OCI-LY7 (cell line): ENCODE measurements at regions not wholly inside any gene's neighbourhood (a gene's known extent, or its start where the extent isn't known, plus 50 kb on each side); places are given as distances from the start of the nearest gene placed in this dataset.

ENCODE experiments used
- BruUV-seq: library from RNA; stranded (reverse); fragments of 400-500 nt; replicated peaks from 2 replicates; lab custom pipeline; 2021; lab: Mats Ljungman, UMichigan
- CTCF ChIA-PET: fragments of 300-600 bp; sonication (Branson Sonifier 250); formaldehyde crosslinking; loops from one replicate; lab custom pipeline; 2022; ENCODE audit warnings: antibody characterized with exemption; ENCODE audit not compliant: unreplicated experiment; lab: Charles Lee
- POLR2A ChIA-PET: fragments of 300-600 bp; sonication (Branson Sonifier 250); formaldehyde crosslinking; loops from one replicate; lab custom pipeline; 2022; ENCODE audit warnings: antibody characterized with exemption; lab: Charles Lee
- DNase-seq: peaks from one replicate; pipeline ENCODE4 v3.0.0-alpha.2; 2015; ENCODE audit warnings: low spot score
- H2AFZ ChIP-seq: fragments of 200-600 bp; sonication (generic), shearing (Covaris generic); 2 replicates; pipeline ENCODE4 v1.6.1; 2014; ENCODE audit warnings: mild to moderate bottlenecking, antibody characterized with exemption, low read length, moderate library complexity
- H3K27ac ChIP-seq: fragments of 200-600 bp; sonication (generic); 2 replicates; pipeline ENCODE4 v1.5.1; 2014; ENCODE audit warnings: mixed run types, low read depth, mild to moderate bottlenecking, moderate library complexity, low read length, inconsistent platforms; ENCODE audit not compliant: poor library complexity, severe bottlenecking
- H3K36me3 ChIP-seq: fragments of 200-600 bp; sonication (generic); 2 replicates; pipeline ENCODE4 v1.6.1; 2014; ENCODE audit warnings: mild to moderate bottlenecking, antibody characterized with exemption, low read length, moderate library complexity, mixed read lengths; ENCODE audit not compliant: insufficient read depth
- H3K4me1 ChIP-seq: fragments of 200-600 bp; sonication (generic); 2 replicates; pipeline ENCODE4 v1.5.1; 2014; ENCODE audit warnings: mild to moderate bottlenecking, low read length; ENCODE audit not compliant: insufficient read depth, poor library complexity, severe bottlenecking
- H3K4me2 ChIP-seq: fragments of 200-600 bp; sonication (generic); 2 replicates; pipeline ENCODE4 v1.6.1; 2014; ENCODE audit warnings: mild to moderate bottlenecking, low read length
- H3K4me3 ChIP-seq: fragments of 200-600 bp; sonication (generic); 2 replicates; pipeline ENCODE4 v1.5.1; 2014; ENCODE audit warnings: mild to moderate bottlenecking, low read depth, low read length; ENCODE audit not compliant: poor library complexity, severe bottlenecking
- H3K79me2 ChIP-seq: fragments of 200-600 bp; sonication (generic); 2 replicates; pipeline ENCODE4 v1.6.1; 2016; ENCODE audit warnings: low read depth, mild to moderate bottlenecking, low read length, moderate library complexity, mixed read lengths; ENCODE audit not compliant: insufficient read depth
- H3K9me2 ChIP-seq: fragments of 200-600 bp; sonication (generic); 2 replicates; pipeline ENCODE4 v1.6.1; 2016; ENCODE audit warnings: mild to moderate bottlenecking, low read length, mixed read lengths; ENCODE audit not compliant: insufficient read depth
- H3K9me3 ChIP-seq: fragments of 200-600 bp; sonication (generic); 2 replicates; pipeline ENCODE4 v1.6.1; 2014; ENCODE audit warnings: mild to moderate bottlenecking, mixed run types, low read length, mixed read lengths
- H4K20me1 ChIP-seq: fragments of 200-600 bp; sonication (generic); 2 replicates; pipeline ENCODE4 v1.6.1; 2014; ENCODE audit warnings: mild to moderate bottlenecking, antibody characterized with exemption, low read length, moderate library complexity, mixed read lengths; ENCODE audit not compliant: insufficient read depth
- CTCF ChIP-seq: fragments of 200-600 bp; sonication (generic); conservative IDR thresholded peaks from 2 replicates; pipeline ENCODE4 v1.5.1; 2014; ENCODE audit warnings: mild to moderate bottlenecking, antibody characterized with exemption, low read length, moderate library complexity, mixed read lengths
- EZH2phosphoT487 ChIP-seq: fragments of 200-600 bp; sonication (generic); IDR thresholded peaks from 2 replicates; pipeline ENCODE4 v1.6.1; 2018; ENCODE audit warnings: low read depth, borderline replicate concordance, mild to moderate bottlenecking, mixed run types, antibody characterized with exemption, low read length, moderate library complexity, mixed read lengths
- intact Hi-C: fragments of 100-400 bp; cut with micrococcal nuclease; formaldehyde crosslinking; loops from one replicate; pipeline ENCODE4 v1.10.0; 2022; ENCODE audit not compliant: unreplicated experiment

- H3K9me2 ChIP-seq: no peaks in the 10 kb centered on the region
- H3K4me1 ChIP-seq: no peaks in the 10 kb centered on the region
- H4K20me1 ChIP-seq: no peaks in the 10 kb centered on the region
- intact Hi-C loops: no loop called here
- H3K4me3 ChIP-seq: no peak overlapping the region
- ChIA-PET POLR2A (no interaction called here), CTCF (no interaction called here)
- no peak for DNase-seq
- H2AFZ ChIP-seq: no peak overlapping the region
- BruUV-seq: no TSS peak
- H3K27ac ChIP-seq: no peak overlapping the region
- H3K36me3 ChIP-seq: no peaks in the 10 kb centered on the region
- TF ChIP-seq EZH2phosphoT487 (no peak), CTCF (no peak)
- no peaks in the 10 kb centered on the region for H3K9me3 ChIP-seq
- no peaks in the 10 kb centered on the region for H3K79me2 ChIP-seq
- no peak overlapping the region for H3K4me2 ChIP-seq
Measured at GRCh38 chr7:17060051-17060450, 178.3 kb upstream of the AGR3 start.

GRCh38 chr7:17061443-17061842 lies 179.7 kb upstream of the AGR3 start:
- Histone ChIP-seq H3K4me3 (no peak overlapping the region), H3K4me1 (no peaks in the 10 kb centered on the region), H3K9me2 (no peaks in the 10 kb centered on the region), H3K79me2 (no peaks in the 10 kb centered on the region), H3K27ac (no peak overlapping the region), H4K20me1 (no peaks in the 10 kb centered on the region), H3K36me3 (no peaks in the 10 kb centered on the region), H2AFZ (no peak overlapping the region), H3K4me2 (no peak overlapping the region), H3K9me3 (no peaks in the 10 kb centered on the region)
- BruUV-seq: no TSS peak
- DNase-seq: no peak
- POLR2A ChIA-PET: interaction anchor here (0.6 kb wide), 1 partner anchor 940 kb away, joined by 3 read pairs; no protein-coding TSS in a partner anchor
- CTCF ChIA-PET: no interaction called here
- intact Hi-C loops: no loop called here
- TF ChIP-seq CTCF (no peak), EZH2phosphoT487 (no peak)

DNA sequence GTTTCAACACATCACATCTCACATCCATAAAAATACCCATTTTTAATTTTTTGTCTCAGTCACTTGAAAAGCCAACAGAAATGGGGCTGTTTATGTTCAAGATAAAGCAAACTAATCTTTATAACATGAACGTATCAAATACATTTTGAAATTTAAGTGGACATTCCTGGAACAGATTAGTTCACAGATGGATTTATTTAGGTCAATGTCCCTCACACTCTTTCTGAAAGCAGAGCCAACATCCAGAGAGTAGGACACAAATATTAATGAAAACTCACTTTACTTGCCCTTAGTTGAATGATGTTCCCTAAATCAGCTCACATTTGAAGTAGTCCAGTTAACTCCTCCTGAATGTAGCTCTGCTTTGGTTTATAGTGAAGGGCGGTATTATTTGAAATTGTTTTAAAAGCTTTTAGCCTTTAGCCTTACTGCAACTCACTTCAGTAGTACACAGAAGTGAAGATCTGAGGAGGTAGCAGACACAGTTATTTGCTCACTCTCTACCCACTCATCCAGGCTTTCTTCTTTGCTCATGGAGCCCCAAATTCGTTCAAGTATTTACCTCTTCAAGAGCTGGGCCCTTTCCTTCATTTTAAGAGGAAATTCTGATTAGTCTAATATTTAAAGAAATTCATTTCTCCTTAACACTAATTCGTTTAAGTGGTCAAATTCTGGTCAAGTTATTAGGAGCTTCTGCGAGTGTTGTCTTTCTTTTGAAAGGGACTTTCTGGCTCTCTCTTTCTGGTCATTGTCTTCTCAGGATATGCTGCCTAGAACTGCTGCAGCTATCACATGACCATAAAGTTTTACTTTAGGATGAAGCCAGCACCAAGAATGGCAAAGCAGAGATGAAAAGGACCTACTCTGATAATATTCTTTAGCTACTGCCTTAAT lies 180.6 kb upstream of the AGR3 start:
- Histone ChIP-seq H3K79me2 (no peaks in the 10 kb centered on the region), H4K20me1 (no peaks in the 10 kb centered on the region), H3K9me2 (no peaks in the 10 kb centered on the region), H3K27ac (no peak overlapping the region), H3K9me3 (no peaks in the 10 kb centered on the region), H3K36me3 (no peaks in the 10 kb centered on the region), H3K4me3 (no peak overlapping the region), H3K4me2 (no peak overlapping the region), H3K4me1 (no peaks in the 10 kb centered on the region), H2AFZ (no peak overlapping the region)
- TF ChIP-seq CTCF: no peak
- no peak for TF ChIP-seq EZH2phosphoT487
- POLR2A ChIA-PET: interaction anchor here (0.7 kb wide), 2 partner anchors 15 to 205 kb away, joined by 3 read pairs; no protein-coding TSS in a partner anchor
- intact Hi-C loops: no loop called here
- no TSS peak for BruUV-seq
- no peak for DNase-seq
- CTCF ChIA-PET: no interaction called here
